GM12864 (cell line): ENCODE measurements at regions not wholly inside any gene's neighbourhood (a gene's known extent, or its start where the extent isn't known, plus 50 kb on each side); places are given as distances from the start of the nearest gene placed in this dataset.

Source experiments
- DNase-seq: peaks from one replicate; pipeline ENCODE4 v3.0.0-alpha.2; 2011; ENCODE audit warnings: low read depth
- H3K4me3 ChIP-seq: 2 replicates; pipeline ENCODE4 v1.5.1; 2011; ENCODE audit warnings: mild to moderate bottlenecking, low read depth, low read length, control low read depth
- TF ChIP-seq, protein P1 (sequence below): IDR thresholded peaks from 2 replicates; pipeline ENCODE4 v1.5.1; 2011; ENCODE audit warnings: low read depth, mild to moderate bottlenecking, moderate library complexity, low read length, control low read depth, inconsistent platforms; ENCODE audit errors: missing control alignments

DNA sequence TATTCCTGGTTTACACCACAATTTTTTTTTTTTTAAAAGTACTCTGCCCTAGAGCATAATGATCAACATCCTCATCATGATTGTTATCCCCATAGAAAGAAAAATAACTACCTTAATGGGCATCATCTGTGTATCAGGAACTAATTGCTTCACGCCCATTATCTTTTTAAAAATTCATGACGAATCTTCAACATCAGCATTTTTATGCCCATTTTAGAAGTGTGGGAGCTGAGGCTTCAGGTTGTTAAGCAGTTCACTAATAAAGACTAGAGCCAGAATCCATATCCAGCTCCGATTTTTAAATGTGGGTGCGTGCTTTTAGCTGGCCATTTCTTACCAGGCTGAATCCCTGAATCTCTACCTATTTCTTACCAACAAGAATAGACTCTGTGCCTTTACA is 92.9 kb upstream of the KCNA4 start:
- no peak overlapping the region for H3K4me3 ChIP-seq
- TF ChIP-seq, protein P1, sequence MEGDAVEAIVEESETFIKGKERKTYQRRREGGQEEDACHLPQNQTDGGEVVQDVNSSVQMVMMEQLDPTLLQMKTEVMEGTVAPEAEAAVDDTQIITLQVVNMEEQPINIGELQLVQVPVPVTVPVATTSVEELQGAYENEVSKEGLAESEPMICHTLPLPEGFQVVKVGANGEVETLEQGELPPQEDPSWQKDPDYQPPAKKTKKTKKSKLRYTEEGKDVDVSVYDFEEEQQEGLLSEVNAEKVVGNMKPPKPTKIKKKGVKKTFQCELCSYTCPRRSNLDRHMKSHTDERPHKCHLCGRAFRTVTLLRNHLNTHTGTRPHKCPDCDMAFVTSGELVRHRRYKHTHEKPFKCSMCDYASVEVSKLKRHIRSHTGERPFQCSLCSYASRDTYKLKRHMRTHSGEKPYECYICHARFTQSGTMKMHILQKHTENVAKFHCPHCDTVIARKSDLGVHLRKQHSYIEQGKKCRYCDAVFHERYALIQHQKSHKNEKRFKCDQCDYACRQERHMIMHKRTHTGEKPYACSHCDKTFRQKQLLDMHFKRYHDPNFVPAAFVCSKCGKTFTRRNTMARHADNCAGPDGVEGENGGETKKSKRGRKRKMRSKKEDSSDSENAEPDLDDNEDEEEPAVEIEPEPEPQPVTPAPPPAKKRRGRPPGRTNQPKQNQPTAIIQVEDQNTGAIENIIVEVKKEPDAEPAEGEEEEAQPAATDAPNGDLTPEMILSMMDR, result no peak
- no peak for DNase-seq

DNA sequence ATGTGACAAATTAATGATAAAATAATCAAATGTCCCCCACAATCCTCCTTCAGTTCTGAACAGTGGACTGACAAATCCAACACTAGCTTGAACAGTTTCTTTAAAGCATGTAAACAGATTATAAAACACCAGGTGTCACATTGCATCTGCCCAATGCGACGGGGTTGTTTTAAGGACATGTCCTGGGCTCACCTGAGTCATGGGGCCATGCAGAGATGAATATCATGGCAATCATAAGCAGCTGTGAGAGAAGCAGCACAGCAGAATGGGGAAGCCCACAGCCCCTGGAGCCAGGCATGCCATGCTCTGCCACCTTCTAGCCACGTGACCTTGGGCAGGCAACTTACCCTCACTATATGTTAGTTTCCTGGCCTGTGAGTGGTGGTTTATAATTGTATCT is 93.9 kb upstream of the KCNA4 start:
- TF ChIP-seq, protein P1, result no peak
- DNase-seq, result no peak
- H3K4me3 ChIP-seq, result no peak overlapping the region

DNA sequence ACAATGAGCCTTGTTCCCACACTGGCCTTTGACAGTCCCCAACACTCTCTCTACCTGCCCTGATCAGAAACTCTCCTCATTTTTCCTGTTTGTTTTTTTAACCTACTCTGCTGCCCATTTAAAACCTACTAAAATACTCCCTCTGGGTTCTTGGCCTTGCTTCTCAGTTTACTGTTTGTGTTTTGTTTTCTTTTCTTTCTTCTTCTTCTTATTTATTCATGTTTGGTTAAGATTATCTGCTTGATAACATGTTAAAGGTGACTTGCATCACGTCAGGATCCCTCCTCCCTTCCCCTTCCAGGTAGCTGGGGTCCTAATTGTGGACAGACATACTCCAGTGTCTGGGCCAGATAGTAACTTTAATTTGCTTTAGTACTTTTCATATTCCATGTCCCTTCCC is 95.0 kb upstream of the KCNA4 start:
- TF ChIP-seq, protein P1, result no peak
- DNase-seq, result no peak
- no peak overlapping the region for H3K4me3 ChIP-seq

DNA sequence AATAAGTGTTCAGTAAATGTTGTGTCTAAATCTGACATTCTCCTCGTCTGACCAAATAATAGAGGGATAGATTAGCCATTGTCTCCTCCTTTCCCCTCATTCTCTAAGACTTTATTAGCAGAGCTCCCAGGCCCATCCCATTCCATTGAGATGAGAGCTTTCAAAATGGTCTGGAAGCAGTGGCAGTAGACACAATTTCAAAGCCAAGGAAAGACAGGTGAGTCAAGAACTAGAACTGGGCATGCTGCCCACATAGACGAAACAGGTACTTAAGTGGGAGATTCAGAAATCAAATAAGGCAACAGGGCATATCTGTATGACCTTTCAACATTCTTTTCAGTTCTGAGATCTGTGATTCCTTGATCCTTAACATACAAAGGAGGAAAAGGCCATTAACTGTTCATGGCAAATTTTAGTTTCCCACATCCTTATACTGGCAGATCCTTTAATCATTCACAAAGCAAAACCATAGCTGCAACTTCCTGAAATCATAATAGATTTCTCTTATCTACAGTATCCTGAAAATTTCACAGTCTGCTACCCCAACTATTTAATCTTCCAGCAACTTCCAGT is 96.6 kb upstream of the KCNA4 start:
- TF ChIP-seq, protein P1, result no peak
- no peak overlapping the region for H3K4me3 ChIP-seq
- no peak for DNase-seq

DNA sequence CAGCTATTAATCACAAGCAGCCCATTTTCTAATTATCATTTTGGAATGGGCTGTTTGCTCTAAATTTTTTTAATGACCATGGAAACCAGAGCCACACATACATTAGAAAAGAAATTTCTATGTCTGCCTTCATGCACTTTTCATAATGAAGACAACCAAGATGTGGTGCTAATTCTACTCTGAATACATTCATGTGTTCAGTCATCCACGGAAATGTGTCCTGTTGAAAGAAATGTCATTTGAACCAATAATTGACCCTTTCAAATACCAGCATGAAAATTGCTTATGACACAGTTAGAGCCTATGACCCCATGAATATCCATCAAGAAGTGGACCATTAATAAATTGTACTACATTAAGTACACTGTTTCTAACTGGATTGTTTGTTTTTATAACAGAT is 99.7 kb upstream of the KCNA4 start:
- no peak for DNase-seq
- H3K4me3 ChIP-seq, result no peak overlapping the region
- TF ChIP-seq, protein P1, result no peak

DNA sequence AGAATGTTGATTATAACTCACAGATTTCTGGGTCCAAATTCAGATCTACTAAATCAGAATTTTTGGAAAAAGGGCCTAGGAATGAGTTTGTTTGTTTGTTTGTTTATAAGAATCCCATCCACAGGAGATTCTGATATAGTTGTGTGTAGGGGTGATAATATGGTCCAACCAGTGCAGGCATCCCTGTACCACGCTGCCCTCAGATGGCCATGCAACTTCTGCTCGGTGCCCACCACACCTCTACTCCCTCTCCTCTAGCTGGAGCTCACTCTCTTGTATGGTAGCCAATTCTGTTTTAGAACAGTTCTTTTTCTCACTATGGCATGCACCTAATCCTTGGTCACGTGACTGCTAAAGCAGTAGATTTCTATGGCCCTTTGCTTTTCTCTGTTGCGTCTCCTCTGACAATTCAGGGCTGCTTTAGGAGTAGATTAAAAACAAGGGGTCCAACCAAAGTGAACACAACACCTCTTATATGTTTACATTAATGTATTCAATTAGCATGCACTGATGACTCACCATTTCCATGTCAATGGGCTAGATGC is 103.3 kb upstream of the KCNA4 start:
- TF ChIP-seq, protein P1, result no peak
- no peak for DNase-seq
- no peak overlapping the region for H3K4me3 ChIP-seq

DNA sequence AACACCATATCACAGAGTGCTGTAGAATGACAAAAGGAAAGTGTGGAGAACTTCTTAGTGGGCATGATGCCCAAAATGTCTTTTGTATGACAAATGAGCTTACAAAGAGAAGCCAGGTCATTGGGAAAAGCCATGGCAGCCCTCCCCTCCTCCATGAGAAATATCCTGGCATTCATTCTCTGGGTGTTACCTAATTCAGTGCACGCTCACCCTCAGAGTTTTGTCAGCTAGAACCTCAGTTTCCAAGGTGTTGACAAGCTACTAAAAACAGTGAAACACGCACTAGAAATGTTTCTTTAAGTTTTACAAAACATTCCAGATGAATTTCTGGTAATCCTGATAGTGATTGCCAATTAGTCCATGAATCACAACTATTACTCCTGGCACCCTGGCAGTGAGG is 105.4 kb upstream of the FSHB start:
- TF ChIP-seq, protein P1, result no peak
- no peak for DNase-seq
- no peak overlapping the region for H3K4me3 ChIP-seq
